GM19328 (cell line): ENCODE measurements at regions not wholly inside any gene's neighbourhood (a gene's known extent, or its start where the extent isn't known, plus 50 kb on each side); places are given as distances from the start of the nearest gene placed in this dataset.
A peak's percentile ranks its signal among the peaks of the same experiment; 100 is the strongest.

ENCODE experiments used
- ATAC-seq: cut with Tn5 transposase; IDR thresholded peaks from one replicate; pipeline ENCODE4 v1.9.1; 2021; ENCODE audit warnings: mild to moderate bottlenecking, moderate library complexity; ENCODE audit not compliant: unreplicated experiment

GRCh38 chr1:104787866-104788510 lies 1038.3 kb downstream of the AMY1C start:
- ATAC-seq: no peak

- ATAC-seq: no peak
Observed at GRCh38 chr1:104791030-104791429, 1041.3 kb downstream of the AMY1C start.

- ATAC-seq: no peak
Observed at GRCh38 chr1:104794035-104794434, 1044.3 kb downstream of the AMY1C start.

GRCh38 chr1:104795931-104796330 lies 1046.2 kb downstream of the AMY1C start:
- ATAC-seq: no peak

GRCh38 chr1:104797982-104798381 lies 1048.3 kb downstream of the AMY1C start:
- ATAC-seq: no peak

- ATAC-seq: no peak
Observed at GRCh38 chr1:104801344-104801743, 1051.6 kb downstream of the AMY1C start.

- ATAC-seq: no peak
Observed at GRCh38 chr1:104804147-104804546, 1054.4 kb downstream of the AMY1C start.

- ATAC-seq: no peak
Observed at GRCh38 chr1:104807590-104807989, 1057.9 kb downstream of the AMY1C start.

GRCh38 chr1:104825401-104825800 lies 1075.7 kb downstream of the AMY1C start:
- ATAC-seq: no peak

GRCh38 chr1:104830534-104830933 lies 1080.8 kb downstream of the AMY1C start:
- ATAC-seq: no peak

GRCh38 chr1:104852151-104852550 lies 1102.5 kb downstream of the AMY1C start:
- no peak for ATAC-seq

- no peak for ATAC-seq
Observed at GRCh38 chr1:104853276-104853675, 1103.6 kb downstream of the AMY1C start.

GRCh38 chr1:104854529-104854928 lies 1104.8 kb downstream of the AMY1C start:
- ATAC-seq: no peak

GRCh38 chr1:104855550-104855949 lies 1105.9 kb downstream of the AMY1C start:
- ATAC-seq: no peak

- ATAC-seq: no peak
Observed at GRCh38 chr1:104856091-104856490, 1106.4 kb downstream of the AMY1C start.

GRCh38 chr1:104856518-104856917 lies 1106.8 kb downstream of the AMY1C start:
- ATAC-seq: no peak

GRCh38 chr1:104868794-104869193 lies 1119.1 kb downstream of the AMY1C start:
- no peak for ATAC-seq

- ATAC-seq: peak; percentile 73
Observed at GRCh38 chr1:104874044-104874443, 1124.3 kb downstream of the AMY1C start.

- no peak for ATAC-seq
Observed at GRCh38 chr1:104878203-104878909, 1128.7 kb downstream of the AMY1C start.

- no peak for ATAC-seq
Observed at GRCh38 chr1:104884939-104885338, 1135.2 kb downstream of the AMY1C start.

- no peak for ATAC-seq
Observed at GRCh38 chr1:104905322-104905721, 1155.6 kb downstream of the AMY1C start.

- no peak for ATAC-seq
Observed at GRCh38 chr1:104906141-104906540, 1156.4 kb downstream of the AMY1C start.

- no peak for ATAC-seq
Observed at GRCh38 chr1:104919188-104919587, 1169.5 kb downstream of the AMY1C start.
